Right renal pelvis (tissue), 4 donors: ENCODE measurements at regions not wholly inside any gene's neighbourhood (a gene's known extent, or its start where the extent isn't known, plus 50 kb on each side); places are given as distances from the start of the nearest gene placed in this dataset.
"Not testable (repeated sequence)": the region's sequence is repeated elsewhere in the genome, so short reads cannot be mapped to it uniquely, and the experiment has no call there.

ENCODE experiments used
- DNase-seq, 4 donors: peaks; one replicate each; pipeline ENCODE4 v3.0.0-alpha.2; 2013; ENCODE audit warnings: low read depth in 4 of 4, low spot score in 3 of 4, missing footprints in 1 of 4

- no peak for DNase-seq
Measured at GRCh38 chrX:40852586-40852985, 117.2 kb upstream of the MED14 start.

GRCh38 chrX:40853004-40853815 lies 117.9 kb upstream of the MED14 start:
- no peak for DNase-seq

- no peak for DNase-seq
Measured at GRCh38 chrX:40853816-40854123, 118.4 kb upstream of the MED14 start.

- no peak for DNase-seq
Measured at GRCh38 chrX:40854242-40854641, 118.9 kb upstream of the MED14 start.

- DNase-seq: no peak
Measured at GRCh38 chrX:40855411-40855810, 120.1 kb upstream of the MED14 start.

GRCh38 chrX:40855932-40856515 lies 120.7 kb upstream of the MED14 start:
- no peak for DNase-seq

GRCh38 chrX:40861952-40862554 lies 126.7 kb upstream of the MED14 start:
- not testable (repeated sequence) for DNase-seq

GRCh38 chrX:40863260-40863659 lies 127.9 kb upstream of the MED14 start:
- DNase-seq: not testable (repeated sequence)

GRCh38 chrX:40863671-40864070 lies 128.3 kb upstream of the MED14 start:
- DNase-seq: no peak

GRCh38 chrX:40864972-40865371 lies 129.6 kb upstream of the MED14 start:
- DNase-seq: no peak

- no peak for DNase-seq
Measured at GRCh38 chrX:40866893-40867292, 131.6 kb upstream of the MED14 start.

GRCh38 chrX:40867352-40867751 lies 132.0 kb upstream of the MED14 start:
- no peak for DNase-seq

GRCh38 chrX:40868868-40869267 lies 133.5 kb upstream of the MED14 start:
- no peak for DNase-seq

GRCh38 chrX:40870982-40871381 lies 135.6 kb upstream of the MED14 start:
- not testable (repeated sequence) for DNase-seq

GRCh38 chrX:40871385-40872082 lies 136.2 kb upstream of the MED14 start:
- DNase-seq: no peak

GRCh38 chrX:40872351-40872750 lies 137.0 kb upstream of the MED14 start:
- no peak for DNase-seq

- DNase-seq: no peak
Measured at GRCh38 chrX:40875476-40875875, 140.1 kb upstream of the MED14 start.

- DNase-seq: no peak
Measured at GRCh38 chrX:40877887-40878286, 142.5 kb upstream of the MED14 start.

GRCh38 chrX:40878766-40879165 lies 143.4 kb upstream of the MED14 start:
- no peak for DNase-seq

GRCh38 chrX:40879172-40879571 lies 143.8 kb upstream of the MED14 start:
- not testable (repeated sequence) for DNase-seq

- no peak for DNase-seq
Measured at GRCh38 chrX:40880712-40881111, 145.4 kb upstream of the MED14 start.
